ENCODE measurements at regions not wholly inside any gene's neighbourhood (a gene's known extent, or its start where the extent isn't known, plus 50 kb on each side); places are given as distances from the start of the nearest gene placed in this dataset.
"Not testable (repeated sequence)": the region's sequence is repeated elsewhere in the genome, so short reads cannot be mapped to it uniquely, and the experiment has no call there.

- TF ChIP-seq, protein P1, sequence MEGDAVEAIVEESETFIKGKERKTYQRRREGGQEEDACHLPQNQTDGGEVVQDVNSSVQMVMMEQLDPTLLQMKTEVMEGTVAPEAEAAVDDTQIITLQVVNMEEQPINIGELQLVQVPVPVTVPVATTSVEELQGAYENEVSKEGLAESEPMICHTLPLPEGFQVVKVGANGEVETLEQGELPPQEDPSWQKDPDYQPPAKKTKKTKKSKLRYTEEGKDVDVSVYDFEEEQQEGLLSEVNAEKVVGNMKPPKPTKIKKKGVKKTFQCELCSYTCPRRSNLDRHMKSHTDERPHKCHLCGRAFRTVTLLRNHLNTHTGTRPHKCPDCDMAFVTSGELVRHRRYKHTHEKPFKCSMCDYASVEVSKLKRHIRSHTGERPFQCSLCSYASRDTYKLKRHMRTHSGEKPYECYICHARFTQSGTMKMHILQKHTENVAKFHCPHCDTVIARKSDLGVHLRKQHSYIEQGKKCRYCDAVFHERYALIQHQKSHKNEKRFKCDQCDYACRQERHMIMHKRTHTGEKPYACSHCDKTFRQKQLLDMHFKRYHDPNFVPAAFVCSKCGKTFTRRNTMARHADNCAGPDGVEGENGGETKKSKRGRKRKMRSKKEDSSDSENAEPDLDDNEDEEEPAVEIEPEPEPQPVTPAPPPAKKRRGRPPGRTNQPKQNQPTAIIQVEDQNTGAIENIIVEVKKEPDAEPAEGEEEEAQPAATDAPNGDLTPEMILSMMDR (IDR thresholded peaks at IDR 0.05; ENCODE audit: borderline replicate concordance, extremely low read depth, low read length, poor library complexity, severe bottlenecking) = no peak
- TF ChIP-seq EZH2 (IDR thresholded peaks at IDR 0.05; ENCODE audit: borderline replicate concordance, low read depth, low read length, severe bottlenecking) = no peak
- Histone ChIP-seq H3K27me3 (ENCODE audit: insufficient read depth, low read length, poor library complexity) (no peaks in the 10 kb centered on the region), H3K9ac (ENCODE audit: low read depth, low read length) (no peak overlapping the region), H3K4me1 (ENCODE audit: insufficient read depth, low read length) (no peaks in the 10 kb centered on the region), H3K9me3 (ENCODE audit: insufficient read depth, low read length, severe bottlenecking) (peaks cover 3% of the 10 kb centered on the region), H4K20me1 (ENCODE audit: insufficient read depth, low read length) (no peaks in the 10 kb centered on the region), H3K27ac (ENCODE audit: low read length) (no peak overlapping the region), H3K4me3 (ENCODE audit: low read depth in 1 of 2, low read length in 2 of 2) (no peak overlapping the region), H3K4me2 (ENCODE audit: insufficient read depth, low read length) (no peak overlapping the region), H3K79me2 (ENCODE audit: insufficient read depth, low read length) (no peaks in the 10 kb centered on the region), H2AFZ (ENCODE audit: low read depth, low read length) (no peak overlapping the region), H3K36me3 (ENCODE audit: insufficient read depth, low read length) (no peaks in the 10 kb centered on the region)
- DNase-seq (no peak), ATAC-seq (ENCODE audit: insufficient read depth, low read depth) (no peak)
Measured at GRCh38 chr5:109550077-109550476, 139.7 kb upstream of the MAN2A1 start.

- Histone ChIP-seq H3K9ac (ENCODE audit: low read depth, low read length) (no peak overlapping the region), H3K4me2 (ENCODE audit: insufficient read depth, low read length) (no peak overlapping the region), H2AFZ (ENCODE audit: low read depth, low read length) (no peak overlapping the region), H3K4me3 (ENCODE audit: low read depth in 1 of 2, low read length in 2 of 2) (no peak overlapping the region), H3K79me2 (ENCODE audit: insufficient read depth, low read length) (no peaks in the 10 kb centered on the region), H3K36me3 (ENCODE audit: insufficient read depth, low read length) (no peaks in the 10 kb centered on the region), H3K4me1 (ENCODE audit: insufficient read depth, low read length) (no peaks in the 10 kb centered on the region), H4K20me1 (ENCODE audit: insufficient read depth, low read length) (no peaks in the 10 kb centered on the region), H3K27me3 (ENCODE audit: insufficient read depth, low read length, poor library complexity) (no peaks in the 10 kb centered on the region), H3K27ac (ENCODE audit: low read length) (no peak overlapping the region), H3K9me3 (ENCODE audit: insufficient read depth, low read length, severe bottlenecking) (peaks cover 3% of the 10 kb centered on the region)
- no peak for DNase-seq
- no peak for ATAC-seq (ENCODE audit: insufficient read depth, low read depth)
- TF ChIP-seq EZH2 (IDR thresholded peaks at IDR 0.05; ENCODE audit: borderline replicate concordance, low read depth, low read length, severe bottlenecking) = no peak
- TF ChIP-seq, protein P1 (IDR thresholded peaks at IDR 0.05; ENCODE audit: borderline replicate concordance, extremely low read depth, low read length, poor library complexity, severe bottlenecking) = no peak
Measured at GRCh38 chr5:109546461-109546860, 136.7 kb upstream of the PJA2 start.

- not testable (repeated sequence) for H3K36me3 ChIP-seq (ENCODE audit: insufficient read depth, low read length); H3K9me3 ChIP-seq (ENCODE audit: insufficient read depth, low read length, severe bottlenecking); H3K4me2 ChIP-seq (ENCODE audit: insufficient read depth, low read length); H3K4me1 ChIP-seq (ENCODE audit: insufficient read depth, low read length); ATAC-seq (ENCODE audit: insufficient read depth, low read depth); H4K20me1 ChIP-seq (ENCODE audit: insufficient read depth, low read length); H3K27ac ChIP-seq (ENCODE audit: low read length); DNase-seq; H3K4me3 ChIP-seq (ENCODE audit: low read depth in 1 of 2, low read length in 2 of 2); H3K27me3 ChIP-seq (ENCODE audit: insufficient read depth, low read length, poor library complexity); H3K9ac ChIP-seq (ENCODE audit: low read depth, low read length); H3K79me2 ChIP-seq (ENCODE audit: insufficient read depth, low read length); H2AFZ ChIP-seq (ENCODE audit: low read depth, low read length)
Measured at GRCh38 chr5:109544873-109545272, 135.1 kb upstream of the PJA2 start.

- not testable (repeated sequence) for H3K27ac ChIP-seq (ENCODE audit: low read length); H3K4me2 ChIP-seq (ENCODE audit: insufficient read depth, low read length); H3K9ac ChIP-seq (ENCODE audit: low read depth, low read length); H4K20me1 ChIP-seq (ENCODE audit: insufficient read depth, low read length); ATAC-seq (ENCODE audit: insufficient read depth, low read depth); H3K79me2 ChIP-seq (ENCODE audit: insufficient read depth, low read length); H3K4me1 ChIP-seq (ENCODE audit: insufficient read depth, low read length); H3K36me3 ChIP-seq (ENCODE audit: insufficient read depth, low read length); H3K4me3 ChIP-seq (ENCODE audit: low read depth in 1 of 2, low read length in 2 of 2); H3K27me3 ChIP-seq (ENCODE audit: insufficient read depth, low read length, poor library complexity); DNase-seq; H2AFZ ChIP-seq (ENCODE audit: low read depth, low read length); H3K9me3 ChIP-seq (ENCODE audit: insufficient read depth, low read length, severe bottlenecking)
Measured at GRCh38 chr5:109538692-109539091, 128.9 kb upstream of the PJA2 start.

- H3K27ac ChIP-seq (ENCODE audit: low read length); H2AFZ ChIP-seq (ENCODE audit: low read depth, low read length); H3K4me1 ChIP-seq (ENCODE audit: insufficient read depth, low read length); H3K4me3 ChIP-seq (ENCODE audit: low read depth in 1 of 2, low read length in 2 of 2); H4K20me1 ChIP-seq (ENCODE audit: insufficient read depth, low read length); H3K79me2 ChIP-seq (ENCODE audit: insufficient read depth, low read length); H3K36me3 ChIP-seq (ENCODE audit: insufficient read depth, low read length); H3K9me3 ChIP-seq (ENCODE audit: insufficient read depth, low read length, severe bottlenecking); H3K9ac ChIP-seq (ENCODE audit: low read depth, low read length); H3K27me3 ChIP-seq (ENCODE audit: insufficient read depth, low read length, poor library complexity); ATAC-seq (ENCODE audit: insufficient read depth, low read depth); DNase-seq; H3K4me2 ChIP-seq (ENCODE audit: insufficient read depth, low read length): not testable (repeated sequence)
Measured at GRCh38 chr5:109535090-109535489, 125.3 kb upstream of the PJA2 start.

All from DND-41 (cell line).